ENCODE measurements at regions not wholly inside any gene's neighbourhood (a gene's known extent, or its start where the extent isn't known, plus 50 kb on each side); places are given as distances from the start of the nearest gene placed in this dataset.

DNA sequence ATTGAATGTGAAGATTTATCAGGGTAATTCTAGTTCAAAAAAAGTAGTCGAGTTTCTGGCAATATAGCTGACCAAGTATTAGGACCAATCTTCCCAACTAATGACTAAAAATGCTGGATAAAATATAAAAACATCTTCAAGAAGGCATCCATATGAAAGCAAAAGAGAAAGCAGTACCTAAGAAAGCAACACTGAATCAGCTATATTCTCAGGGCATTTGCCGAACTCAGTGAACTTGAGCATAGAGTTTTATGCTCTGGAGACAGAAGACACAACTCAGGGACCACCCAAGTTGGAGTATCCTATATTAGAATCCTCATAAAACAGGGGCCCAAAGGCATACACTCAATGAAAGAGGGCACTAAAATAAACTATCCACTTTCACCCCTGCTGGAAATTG, 103.7 kb upstream of the HNRNPA3 start:
- Histone ChIP-seq H3K9ac (ENCODE audit: insufficient read depth, low read depth, low read length) (no peak overlapping the region), H3K4me2 (ENCODE audit: low read depth, low read length) (no peak overlapping the region), H3K9me3 (ENCODE audit: low read length) (no peaks in the 10 kb centered on the region), H3K4me1 (ENCODE audit: insufficient read depth, low read length) (no peaks in the 10 kb centered on the region), H3K79me2 (ENCODE audit: insufficient read depth, low read length) (no peaks in the 10 kb centered on the region), H3K36me3 (replicated peaks in 1 of 2; ENCODE audit: control insufficient read depth in 1 of 2, insufficient read depth in 2 of 2, low read length in 2 of 2) (no peaks in the 10 kb centered on the region), H3K27ac (ENCODE audit: extremely low read length, insufficient read depth, low read length) (no peak overlapping the region), H4K20me1 (ENCODE audit: insufficient read depth, low read length) (no peaks in the 10 kb centered on the region), H2AFZ (ENCODE audit: low read length) (no peak overlapping the region), H3K4me3 (replicated peaks in 1 of 3; ENCODE audit: insufficient read depth in 1 of 3, low read depth in 2 of 3, low read length in 3 of 3) (no peak overlapping the region), H3K27me3 (ENCODE audit: control insufficient read depth in 1 of 2, insufficient read depth in 2 of 2, low read length in 2 of 2) (peaks cover 0 to 12% of the 10 kb centered on the region in 2 experiments; a peak in 2 of 5 replicates)
- 4% methylated on average over 2 of the region's 2 CpGs for WGBS (ENCODE audit: low lambda C conversion rate)
- POLR2A ChIA-PET: no interaction called here
- no TSS peak for BruUV-seq (replicated peaks)
- intact Hi-C loops (cut with micrococcal nuclease; ENCODE audit: unreplicated experiment) (no loop called here), in situ Hi-C loops (cut with HindIII; ENCODE audit: extremely low pct_ligation_motif_present, low pct_unique_long_range_greater_than_20kb) (no loop called here)
- FAIRE-seq (no peak), DNase-seq (ENCODE audit: low spot score) (no peak), ATAC-seq (no peak)
- TF ChIP-seq NFKB2 (CRISPR knock-in tag; IDR thresholded peaks at IDR 0.05; ENCODE audit: borderline replicate concordance) (no peak), HCFC1 (IDR thresholded peaks at IDR 0.05; ENCODE audit: low read depth, low read length) (no peak), ZNF766 (CRISPR knock-in tag; IDR thresholded peaks at IDR 0.05; ENCODE audit: borderline replicate concordance) (no peak), AKAP8 (CRISPR knock-in tag; IDR thresholded peaks at IDR 0.05) (no peak), BORCS8-MEF2B (CRISPR knock-in tag; IDR thresholded peaks at IDR 0.05) (no peak), ZNF674 (CRISPR knock-in tag; IDR thresholded peaks at IDR 0.05; ENCODE audit: low read depth) (no peak), ZBTB42 (CRISPR knock-in tag; IDR thresholded peaks at IDR 0.05) (no peak), ZNF556 (CRISPR knock-in tag; IDR thresholded peaks at IDR 0.05; ENCODE audit: borderline replicate concordance) (no peak), HNRNPL (IDR thresholded peaks at IDR 0.05; ENCODE audit: low read depth, low read length) (no peak), MIER2 (CRISPR knock-in tag; IDR thresholded peaks at IDR 0.05) (no peak)
- CTCF ChIA-PET (ENCODE audit: low intra/inter-chr PET ratio, low total read pairs): no interaction called here

DNA sequence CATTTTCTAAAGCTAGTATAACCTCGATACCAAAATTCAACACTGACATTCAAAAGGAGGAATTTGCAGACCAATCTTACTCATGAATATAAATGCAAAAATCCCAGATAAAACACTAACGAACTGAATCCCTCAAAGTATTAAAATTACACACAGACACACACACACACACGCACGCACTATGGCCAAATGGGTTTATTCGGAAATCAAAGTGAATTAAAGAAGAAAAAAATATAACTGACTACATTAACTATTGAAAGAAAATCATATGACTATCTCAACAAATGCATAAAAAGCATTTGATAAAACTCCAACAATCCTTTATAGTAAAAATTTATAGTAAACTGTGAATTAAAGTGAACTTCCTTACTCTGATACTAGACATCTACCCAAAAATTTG, 97.9 kb upstream of the HNRNPA3 start:
- DNase-seq (ENCODE audit: low spot score): no peak
- FAIRE-seq: no peak
- Histone ChIP-seq H3K4me2 (ENCODE audit: low read depth, low read length) (no peak overlapping the region), H3K4me3 (replicated peaks in 1 of 3; ENCODE audit: insufficient read depth in 1 of 3, low read depth in 2 of 3, low read length in 3 of 3) (no peak overlapping the region), H4K20me1 (ENCODE audit: insufficient read depth, low read length) (no peaks in the 10 kb centered on the region), H3K27ac (ENCODE audit: extremely low read length, insufficient read depth, low read length) (no peak overlapping the region), H3K27me3 (ENCODE audit: control insufficient read depth in 1 of 2, insufficient read depth in 2 of 2, low read length in 2 of 2) (peaks cover 0 to 8% of the 10 kb centered on the region in 2 experiments; a peak in 1 of 5 replicates), H3K9me3 (ENCODE audit: low read length) (no peaks in the 10 kb centered on the region), H3K4me1 (ENCODE audit: insufficient read depth, low read length) (no peaks in the 10 kb centered on the region), H3K79me2 (ENCODE audit: insufficient read depth, low read length) (no peaks in the 10 kb centered on the region), H3K9ac (ENCODE audit: insufficient read depth, low read depth, low read length) (no peak overlapping the region), H3K36me3 (replicated peaks in 1 of 2; ENCODE audit: control insufficient read depth in 1 of 2, insufficient read depth in 2 of 2, low read length in 2 of 2) (no peaks in the 10 kb centered on the region), H2AFZ (ENCODE audit: low read length) (no peak overlapping the region)
- intact Hi-C loops (cut with micrococcal nuclease; ENCODE audit: unreplicated experiment) (no loop called here), in situ Hi-C loops (cut with HindIII; ENCODE audit: extremely low pct_ligation_motif_present, low pct_unique_long_range_greater_than_20kb) (no loop called here)
- BruUV-seq (replicated peaks): no TSS peak
- CTCF ChIA-PET (ENCODE audit: low intra/inter-chr PET ratio, low total read pairs): no interaction called here
- POLR2A ChIA-PET: no interaction called here
- ATAC-seq: no peak
- 2% methylated on average over 5 of the region's 5 CpGs for WGBS (ENCODE audit: low lambda C conversion rate)
- TF ChIP-seq, protein P1, sequence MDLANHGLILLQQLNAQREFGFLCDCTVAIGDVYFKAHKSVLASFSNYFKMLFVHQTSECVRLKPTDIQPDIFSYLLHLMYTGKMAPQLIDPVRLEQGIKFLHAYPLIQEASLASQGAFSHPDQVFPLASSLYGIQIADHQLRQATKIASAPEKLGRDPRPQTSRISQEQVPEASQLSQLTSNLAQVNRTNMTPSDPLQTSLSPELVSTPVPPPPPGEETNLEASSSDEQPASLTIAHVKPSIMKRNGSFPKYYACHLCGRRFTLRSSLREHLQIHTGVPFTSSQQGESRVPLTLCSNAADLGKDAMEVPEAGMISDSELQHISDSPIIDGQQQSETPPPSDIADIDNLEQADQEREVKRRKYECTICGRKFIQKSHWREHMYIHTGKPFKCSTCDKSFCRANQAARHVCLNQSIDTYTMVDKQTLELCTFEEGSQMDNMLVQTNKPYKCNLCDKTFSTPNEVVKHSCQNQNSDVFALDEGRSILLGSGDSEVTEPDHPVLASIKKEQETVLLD (CRISPR knock-in tag; IDR thresholded peaks at IDR 0.05; ENCODE audit: low read depth): no peak
- TF ChIP-seq ZNF605 (CRISPR knock-in tag; IDR thresholded peaks at IDR 0.05): no peak
- TF ChIP-seq ASH2L (IDR thresholded peaks at IDR 0.05; ENCODE audit: insufficient read length, low read depth, low read length): no peak
- no peak for TF ChIP-seq ZFYVE20 (CRISPR knock-in tag; IDR thresholded peaks at IDR 0.05; ENCODE audit: borderline replicate concordance, low read depth)
- TF ChIP-seq ZNF530 (CRISPR knock-in tag; IDR thresholded peaks at IDR 0.05; ENCODE audit: low read depth): no peak
- TF ChIP-seq, protein P2, sequence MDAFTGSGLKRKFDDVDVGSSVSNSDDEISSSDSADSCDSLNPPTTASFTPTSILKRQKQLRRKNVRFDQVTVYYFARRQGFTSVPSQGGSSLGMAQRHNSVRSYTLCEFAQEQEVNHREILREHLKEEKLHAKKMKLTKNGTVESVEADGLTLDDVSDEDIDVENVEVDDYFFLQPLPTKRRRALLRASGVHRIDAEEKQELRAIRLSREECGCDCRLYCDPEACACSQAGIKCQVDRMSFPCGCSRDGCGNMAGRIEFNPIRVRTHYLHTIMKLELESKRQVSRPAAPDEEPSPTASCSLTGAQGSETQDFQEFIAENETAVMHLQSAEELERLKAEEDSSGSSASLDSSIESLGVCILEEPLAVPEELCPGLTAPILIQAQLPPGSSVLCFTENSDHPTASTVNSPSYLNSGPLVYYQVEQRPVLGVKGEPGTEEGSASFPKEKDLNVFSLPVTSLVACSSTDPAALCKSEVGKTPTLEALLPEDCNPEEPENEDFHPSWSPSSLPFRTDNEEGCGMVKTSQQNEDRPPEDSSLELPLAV (CRISPR knock-in tag; conservative IDR thresholded peaks at IDR 0.05; ENCODE audit: low read depth): no peak

Measured in HepG2 (cell line).